Endometrial microvascular endothelial cells (primary cell): ENCODE measurements at regions not wholly inside any gene's neighbourhood (a gene's known extent, or its start where the extent isn't known, plus 50 kb on each side); places are given as distances from the start of the nearest gene placed in this dataset.
"Not testable (repeated sequence)": the region's sequence is repeated elsewhere in the genome, so short reads cannot be mapped to it uniquely, and the experiment has no call there.

ENCODE experiments used
- in situ Hi-C: cut with HindIII; loops from 2 replicates; pipeline ENCODE4 v1.10.0; 2017; ENCODE audit warnings: low sequenced_read_pairs, low pct_unique_long_range_greater_than_20kb; ENCODE audit errors: inconsistent ontology term

GRCh38 chr12:89173678-89174077 is 178.6 kb downstream of the DUSP6 start:
- in situ Hi-C loops: no loop called here

DNA sequence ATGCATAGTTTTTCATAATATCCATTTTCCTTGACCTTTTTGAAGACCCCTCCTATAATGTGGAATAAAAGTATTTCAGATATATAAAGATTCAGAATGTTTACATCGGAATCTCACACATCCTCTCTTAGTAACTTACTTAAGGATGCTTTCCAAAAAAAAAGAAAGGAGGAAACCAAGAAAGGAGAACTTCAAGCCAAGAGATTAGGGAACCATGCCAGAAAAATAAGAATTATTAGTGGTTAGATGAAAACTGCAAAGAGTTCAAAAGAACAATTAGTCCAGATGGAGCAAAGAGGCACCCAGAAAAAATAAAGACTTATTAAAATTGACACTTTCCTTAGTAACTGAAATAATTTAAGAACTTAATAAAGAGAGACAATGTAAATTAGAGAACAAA is 179.2 kb downstream of the DUSP6 start:
- in situ Hi-C loops: no loop called here

DNA sequence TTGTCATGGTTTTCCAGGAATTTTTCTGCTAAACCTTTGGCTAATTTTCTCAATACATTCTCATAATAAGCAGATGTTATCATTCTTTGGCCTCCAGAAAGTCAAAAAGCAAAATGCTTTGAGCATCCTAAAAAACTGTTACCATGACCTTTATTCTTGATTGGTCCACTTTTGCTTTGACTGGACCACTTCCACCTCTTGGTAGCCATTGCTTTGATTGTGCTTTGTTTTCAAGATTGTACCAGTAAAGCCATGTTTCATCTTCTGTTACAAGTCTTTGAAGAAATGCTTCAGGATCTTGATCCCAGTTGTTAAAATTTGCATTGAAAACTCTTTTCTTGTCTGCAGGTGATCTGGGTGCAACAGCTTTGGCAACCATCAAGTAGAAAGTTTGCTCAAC is 180.1 kb downstream of the DUSP6 start:
- in situ Hi-C loops: no loop called here

DNA sequence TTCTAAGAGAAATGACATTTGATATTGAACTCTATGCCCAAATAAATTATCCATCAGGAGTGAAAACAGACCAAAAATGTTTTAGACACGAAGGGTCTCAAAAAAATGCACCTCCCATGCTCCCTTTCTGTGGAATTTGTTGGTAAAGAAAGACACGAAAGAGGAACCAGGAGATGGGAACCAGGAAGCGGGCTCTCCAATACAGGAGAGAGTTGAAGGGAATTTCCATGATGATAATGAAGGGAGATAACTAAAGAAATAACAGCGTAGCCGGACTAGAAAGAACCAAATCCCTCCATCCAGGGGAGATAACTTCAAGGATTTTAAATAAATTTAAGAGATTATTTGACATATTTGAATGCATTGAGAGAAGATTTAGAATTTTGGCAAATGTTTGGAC is 183.0 kb downstream of the DUSP6 start:
- in situ Hi-C loops: no loop called here

DNA sequence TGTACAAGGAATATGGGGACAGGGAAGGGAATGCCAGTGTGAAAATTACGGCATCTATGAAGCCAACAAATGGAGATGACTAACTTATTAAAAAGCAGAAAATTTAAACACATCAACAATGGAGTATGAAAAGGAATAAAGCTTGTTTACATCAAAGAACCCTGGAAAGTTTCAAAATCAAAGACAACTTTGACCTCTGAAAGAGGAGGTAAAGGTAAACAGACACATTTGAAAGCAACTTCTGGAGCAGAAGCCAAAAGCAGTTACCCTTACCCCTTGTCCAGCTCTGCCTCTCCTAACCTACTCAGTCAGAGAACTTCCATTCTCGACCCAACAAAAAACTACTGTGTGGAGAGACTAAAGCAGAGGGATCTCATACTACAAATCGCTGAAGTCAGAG is 184.3 kb downstream of the DUSP6 start:
- in situ Hi-C loops: no loop called here

- in situ Hi-C loops: no loop called here
Observed at GRCh38 chr12:89166525-89166934, 185.8 kb downstream of the DUSP6 start.

GRCh38 chr12:89166121-89166520 is 186.2 kb downstream of the DUSP6 start:
- in situ Hi-C loops: no loop called here

- in situ Hi-C loops: no loop called here
Observed at GRCh38 chr12:89165703-89166102, 186.6 kb downstream of the DUSP6 start.

- in situ Hi-C loops: no loop called here
Observed at GRCh38 chr12:89163918-89164317, 188.4 kb downstream of the DUSP6 start.

DNA sequence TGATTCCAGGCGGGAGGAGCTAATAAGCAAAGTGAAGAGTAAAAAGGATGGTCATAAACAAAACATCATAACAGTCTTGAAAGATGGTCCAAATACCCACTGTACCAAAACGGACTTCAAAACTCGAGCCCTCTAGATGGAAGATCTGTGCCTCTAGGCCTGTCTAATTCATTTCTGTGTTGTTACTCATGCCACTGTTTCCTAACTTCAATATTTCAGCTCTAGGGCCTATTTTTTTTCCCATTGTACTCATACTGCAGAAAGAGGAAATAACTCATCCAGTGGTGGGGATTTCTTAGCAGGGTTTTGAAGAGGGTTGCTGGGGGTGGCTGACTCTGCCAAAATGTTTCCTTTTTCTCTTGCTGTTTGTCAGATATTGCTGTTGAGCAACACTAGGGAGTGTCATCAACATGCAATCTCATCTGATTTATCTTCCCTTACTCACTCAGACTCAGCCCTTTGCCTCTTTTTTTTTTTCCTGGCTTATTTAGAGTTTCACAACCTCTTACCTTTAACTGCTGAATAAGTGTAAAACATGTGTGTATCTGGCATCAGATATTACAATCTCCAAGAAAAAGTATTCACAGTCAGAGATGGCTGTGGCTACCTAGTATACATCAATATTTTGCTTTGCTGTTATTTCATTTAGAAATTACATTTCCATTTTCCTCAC is 189.6 kb downstream of the DUSP6 start:
- in situ Hi-C loops: no loop called here

DNA sequence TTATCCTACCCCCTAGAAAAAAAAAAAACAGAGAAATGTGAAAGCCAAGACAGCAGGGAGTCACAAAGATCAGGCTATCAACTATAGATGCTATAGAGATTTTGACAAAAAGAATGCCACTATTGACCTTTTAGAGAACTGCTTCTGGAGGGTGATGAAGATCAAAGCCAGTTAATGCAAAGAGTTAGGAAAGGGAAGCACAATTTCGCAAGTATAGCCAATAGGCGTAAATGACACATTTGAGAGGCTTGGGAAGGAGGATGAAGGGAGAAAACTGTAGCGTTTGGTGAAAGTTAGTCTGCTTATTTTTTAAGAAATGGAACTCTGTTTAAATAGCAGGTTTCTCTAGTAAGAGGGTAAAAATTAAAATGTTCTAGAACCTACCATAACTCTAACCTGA is 190.7 kb downstream of the DUSP6 start:
- in situ Hi-C loops: no loop called here

GRCh38 chr12:89160716-89161123 is 191.6 kb downstream of the DUSP6 start:
- in situ Hi-C loops: no loop called here

GRCh38 chr12:89157413-89157812 is 194.9 kb downstream of the DUSP6 start:
- in situ Hi-C loops: no loop called here

DNA sequence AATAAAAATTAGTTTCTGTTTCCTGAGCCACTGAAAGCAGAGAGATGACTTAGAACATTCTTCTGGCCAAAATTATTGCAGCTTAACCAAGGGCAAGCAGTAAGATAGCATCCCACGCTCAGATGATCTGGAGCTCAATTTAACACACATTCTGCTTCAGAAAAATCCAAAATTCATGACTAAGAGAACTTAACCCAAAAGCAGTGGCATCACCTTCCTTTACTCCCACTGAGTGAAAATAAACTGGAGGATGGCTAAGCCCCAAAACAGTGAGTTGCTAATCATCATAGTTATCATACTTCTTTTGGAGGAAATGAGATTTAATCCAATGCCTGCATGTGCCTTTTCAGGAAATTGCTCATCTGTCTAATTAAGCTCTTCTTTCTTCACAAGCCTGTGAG is 195.4 kb downstream of the DUSP6 start:
- in situ Hi-C loops: no loop called here

DNA sequence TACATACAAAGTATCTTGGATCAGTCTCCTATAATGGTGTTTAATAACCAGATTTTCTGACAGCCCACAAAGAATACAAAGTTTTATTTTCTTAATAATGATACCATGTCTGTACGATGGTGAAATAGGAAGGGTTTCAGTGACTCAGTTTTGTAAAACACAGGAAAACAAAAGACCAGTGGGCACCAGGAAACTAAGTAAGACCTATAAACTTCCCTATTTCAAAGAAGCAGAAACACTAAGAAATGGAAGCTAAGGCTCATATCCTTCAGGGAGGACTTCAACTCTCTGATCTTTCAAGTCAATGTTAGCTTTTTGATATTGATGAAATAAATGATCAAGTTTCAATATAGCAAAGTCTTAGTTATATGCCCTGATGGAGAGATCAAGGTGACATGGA is 196.0 kb downstream of the DUSP6 start:
- in situ Hi-C loops: no loop called here

DNA sequence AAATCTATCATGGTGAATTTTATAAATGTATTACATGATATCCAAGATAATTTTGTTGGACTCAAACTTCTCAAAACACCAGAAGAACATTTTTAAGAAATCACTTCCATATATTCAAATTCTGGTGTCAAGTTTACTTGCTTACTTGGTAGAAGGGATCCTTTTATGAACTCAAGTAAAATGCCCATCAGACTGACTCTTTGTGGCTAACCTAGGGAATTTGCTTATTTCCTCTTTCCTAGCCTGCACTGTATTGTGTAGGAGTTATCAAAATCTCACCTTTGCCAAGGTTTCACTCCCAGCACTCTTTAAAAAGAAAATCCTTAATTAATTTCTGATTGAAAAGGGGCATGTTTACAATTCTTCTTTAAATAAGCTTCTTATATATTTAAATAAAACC is 196.5 kb downstream of the DUSP6 start:
- in situ Hi-C loops: no loop called here

DNA sequence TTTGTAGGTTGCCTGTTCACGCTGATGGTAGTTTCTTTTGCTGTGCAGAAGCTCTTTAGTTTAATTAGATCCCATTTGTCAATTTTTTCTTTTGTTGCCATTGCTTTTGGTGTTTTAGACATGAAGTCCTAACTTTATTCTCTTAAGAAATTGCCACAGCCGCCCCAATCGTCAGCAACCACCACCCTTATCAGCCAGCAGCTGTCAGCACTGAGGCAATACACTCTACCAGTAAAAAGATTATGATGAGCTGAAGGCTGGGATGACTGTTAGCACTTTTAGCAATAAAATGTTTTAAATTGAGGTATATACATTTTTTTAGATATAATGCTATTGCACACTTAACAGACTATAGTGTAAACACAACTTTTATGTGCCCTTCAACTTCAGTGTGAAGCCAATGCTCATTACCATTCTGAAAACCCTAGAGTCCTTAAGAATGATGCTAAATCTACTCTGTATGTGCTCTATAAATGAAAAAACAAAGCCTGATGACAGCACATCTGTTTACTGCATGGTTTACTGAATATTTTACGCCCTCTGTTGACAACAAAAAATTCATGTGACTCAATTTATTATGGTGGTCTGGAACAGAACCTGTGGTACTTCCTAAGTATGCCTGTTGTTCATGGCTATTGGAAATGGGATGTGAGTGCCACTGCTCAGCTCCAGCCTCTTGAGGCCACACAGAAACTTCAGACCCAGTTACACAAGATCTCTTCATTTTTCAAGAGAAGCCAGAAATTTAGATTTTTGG is 197.4 kb downstream of the DUSP6 start:
- in situ Hi-C loops: no loop called here

DNA sequence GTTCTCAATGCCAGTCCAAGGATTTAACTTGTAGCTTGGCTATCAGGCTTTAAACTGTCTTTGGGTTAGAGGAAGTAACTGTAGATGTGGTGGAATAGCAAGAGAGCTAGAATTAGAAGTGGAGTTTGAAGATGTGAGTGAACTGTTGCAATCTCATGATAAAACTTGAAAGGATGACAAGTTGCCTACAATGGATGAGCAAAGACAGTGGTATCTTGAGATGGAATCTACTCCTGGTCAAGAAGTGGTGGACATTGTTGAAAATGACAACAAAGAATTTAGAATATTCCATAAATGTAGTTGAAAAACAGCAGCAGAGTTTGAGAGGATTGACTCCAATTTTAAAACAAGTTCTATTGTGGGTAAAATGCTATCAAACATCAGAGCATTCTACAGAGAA is 199.0 kb downstream of the DUSP6 start:
- in situ Hi-C loops: no loop called here

- in situ Hi-C loops: no loop called here
Observed at GRCh38 chr12:89151536-89151935, 200.8 kb downstream of the DUSP6 start.

DNA sequence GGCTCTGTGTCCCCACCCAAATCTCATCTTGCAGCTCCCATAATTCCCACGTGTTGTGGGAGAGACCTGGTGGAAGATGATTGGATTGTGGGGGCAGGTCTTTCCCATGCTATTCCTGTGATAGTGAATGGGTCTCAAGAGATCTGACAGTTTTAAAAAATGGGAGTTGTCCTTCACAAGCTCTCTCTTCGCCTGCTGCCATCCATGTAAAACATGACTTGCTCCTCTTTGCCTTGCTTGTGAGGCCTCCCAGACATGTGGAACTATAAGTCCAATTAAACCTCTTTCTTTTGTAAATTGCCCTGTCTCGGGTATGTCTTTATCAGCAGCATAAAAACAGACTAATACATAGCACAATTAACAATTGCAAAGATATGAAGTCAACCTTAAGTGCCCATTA is 201.5 kb downstream of the DUSP6 start:
- in situ Hi-C loops: not testable (repeated sequence)
